ENCODE measurements at regions not wholly inside any gene's neighbourhood (a gene's known extent, or its start where the extent isn't known, plus 50 kb on each side); places are given as distances from the start of the nearest gene placed in this dataset.

- TF ChIP-seq POLR2AphosphoS5 (IDR thresholded peaks at IDR 0.05; ENCODE audit: insufficient read depth in 1 of 2, low read depth in 1 of 2) (no peak), POLR2A (IDR thresholded peaks at IDR 0.05) (no peak), CTCF (IDR thresholded peaks at IDR 0.05) (no peak)
- Histone ChIP-seq H3K9me3 (no peaks in the 10 kb centered on the region), H3K27me3 (no peaks in the 10 kb centered on the region), H3K4me1 (no peaks in the 10 kb centered on the region), H3K36me3 (no peaks in the 10 kb centered on the region), H3K4me3 (no peak overlapping the region), H3K27ac (no peak overlapping the region)
- intact Hi-C loops (cut with DNase I), result no loop called here
- DNase-seq (ENCODE audit: extremely low spot score in 2 of 2), result no peak
These were observed 148.9 kb downstream of the URI1 start for GRCh38 chr19:30090963-30091362.

DNA sequence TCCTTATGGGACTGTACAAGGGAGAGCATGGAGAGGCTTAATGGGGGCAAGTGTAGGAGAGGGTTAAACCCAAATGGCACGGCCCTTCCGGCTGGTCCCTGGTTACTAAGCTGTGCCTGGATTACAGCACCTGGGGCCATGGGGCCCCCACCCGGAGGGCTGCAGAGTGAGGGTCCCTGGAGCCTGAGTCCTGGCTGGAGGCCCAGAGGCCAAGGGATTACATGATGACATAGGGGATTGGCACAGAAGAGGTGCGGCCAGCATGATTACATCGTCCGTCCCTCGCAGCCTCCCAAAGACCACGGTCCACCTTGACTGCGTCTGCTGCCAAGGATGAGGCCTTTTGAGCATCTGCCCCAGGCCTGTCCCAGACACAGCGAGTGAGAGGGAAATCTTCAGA is 149.4 kb downstream of the URI1 start:
- no peak overlapping the region for H3K4me3 ChIP-seq
- no peaks in the 10 kb centered on the region for H3K36me3 ChIP-seq
- no peaks in the 10 kb centered on the region for H3K27me3 ChIP-seq
- no peak for DNase-seq (ENCODE audit: extremely low spot score in 2 of 2)
- intact Hi-C loops (cut with DNase I), result no loop called here
- TF ChIP-seq CTCF (IDR thresholded peaks at IDR 0.05), result no peak
- no peak for TF ChIP-seq POLR2AphosphoS5 (IDR thresholded peaks at IDR 0.05; ENCODE audit: insufficient read depth in 1 of 2, low read depth in 1 of 2)
- no peak for TF ChIP-seq POLR2A (IDR thresholded peaks at IDR 0.05)
- H3K27ac ChIP-seq, result no peak overlapping the region
- H3K9me3 ChIP-seq, result no peaks in the 10 kb centered on the region
- no peaks in the 10 kb centered on the region for H3K4me1 ChIP-seq

- H3K36me3 ChIP-seq, result no peaks in the 10 kb centered on the region
- TF ChIP-seq POLR2A (IDR thresholded peaks at IDR 0.05), result no peak
- no peak for TF ChIP-seq CTCF (IDR thresholded peaks at IDR 0.05)
- TF ChIP-seq POLR2AphosphoS5 (IDR thresholded peaks at IDR 0.05; ENCODE audit: insufficient read depth in 1 of 2, low read depth in 1 of 2), result no peak
- H3K4me1 ChIP-seq, result no peaks in the 10 kb centered on the region
- H3K4me3 ChIP-seq, result no peak overlapping the region
- intact Hi-C loops (cut with DNase I), result no loop called here
- no peaks in the 10 kb centered on the region for H3K9me3 ChIP-seq
- no peaks in the 10 kb centered on the region for H3K27me3 ChIP-seq
- no peak for DNase-seq (ENCODE audit: extremely low spot score in 2 of 2)
- H3K27ac ChIP-seq, result no peak overlapping the region
These were observed 149.8 kb downstream of the URI1 start for GRCh38 chr19:30091856-30092255.

GRCh38 chr19:30092721-30093569 is 150.9 kb downstream of the URI1 start:
- TF ChIP-seq CTCF (IDR thresholded peaks at IDR 0.05) (no peak), POLR2A (IDR thresholded peaks at IDR 0.05) (no peak), POLR2AphosphoS5 (IDR thresholded peaks at IDR 0.05; ENCODE audit: insufficient read depth in 1 of 2, low read depth in 1 of 2) (no peak)
- no peaks in the 10 kb centered on the region for H3K9me3 ChIP-seq
- no peaks in the 10 kb centered on the region for H3K4me1 ChIP-seq
- no peak overlapping the region for H3K4me3 ChIP-seq
- H3K27ac ChIP-seq, result no peak overlapping the region
- H3K27me3 ChIP-seq, result no peaks in the 10 kb centered on the region
- DNase-seq (ENCODE audit: extremely low spot score in 2 of 2), result no peak
- intact Hi-C loops (cut with DNase I), result no loop called here
- no peaks in the 10 kb centered on the region for H3K36me3 ChIP-seq
